HEK293 (cell line): ENCODE measurements at regions not wholly inside any gene's neighbourhood (a gene's known extent, or its start where the extent isn't known, plus 50 kb on each side); places are given as distances from the start of the nearest gene placed in this dataset.

ENCODE experiments used
- CTCF ChIA-PET: fragments of 350-600 bp; formaldehyde crosslinking; extraction: SDS; loops from one replicate; lab custom pipeline; 2021; ENCODE audit warnings: antibody characterized with exemption; lab: Yijun Ruan, JAX
- POLR2A ChIA-PET: fragments of 300-600 bp; formaldehyde crosslinking; extraction: SDS; loops from one replicate; lab custom pipeline; 2020; ENCODE audit warnings: antibody characterized with exemption, inconsistent platforms; lab: Yijun Ruan, JAX
- H3K27ac ChIP-seq: fragments of 200-500 bp; sonication (Bioruptor generic); 2 replicates; pipeline ENCODE4 v1.5.1; 2014; ENCODE audit warnings: low read depth, low read length, control low read depth, inconsistent platforms; ENCODE audit errors: extremely low read depth
- H3K36me3 ChIP-seq, 2 experiments: fragments of 200-500 bp in 1 of 2; sonication (Bioruptor generic) in 1 of 2; 1 replicate in 1 of 2; 2 replicates in 1 of 2; pipeline ENCODE4 v1.5.1; 2014 to 2017; ENCODE audit warnings: inconsistent platforms in 2 of 2, low read length in 2 of 2; ENCODE audit not compliant: control insufficient read depth in 2 of 2, insufficient read depth in 1 of 2
- H3K4me1 ChIP-seq: fragments of 200-500 bp; sonication (Bioruptor generic); 2 replicates; pipeline ENCODE4 v1.5.1; 2014; ENCODE audit warnings: mild to moderate bottlenecking, low read length, inconsistent platforms; ENCODE audit not compliant: control insufficient read depth, insufficient read depth
- H3K4me3 ChIP-seq: 2 replicates; pipeline ENCODE4 v1.5.1; 2011; ENCODE audit warnings: low read depth, mild to moderate bottlenecking, control low read depth, low read length, moderate library complexity
- H3K9me3 ChIP-seq: fragments of 200-500 bp; sonication (Bioruptor generic); 2 replicates; pipeline ENCODE4 v1.5.1; 2014; ENCODE audit warnings: low read depth, low read length, inconsistent platforms; ENCODE audit not compliant: control insufficient read depth, insufficient read depth
- EGR2 ChIP-seq: fragments of 450-650 bp; formaldehyde crosslinking; IDR thresholded peaks from 2 replicates; pipeline ENCODE4 v1.5.1; 2016; ENCODE audit warnings: low read depth, missing biosample characterization, missing genetic modification characterization
- INSM2 ChIP-seq: fragments of 450-650 bp; formaldehyde crosslinking; IDR thresholded peaks from 2 replicates; pipeline ENCODE4 v1.5.1; 2016; ENCODE audit warnings: missing biosample characterization, missing genetic modification characterization
- PRDM2 ChIP-seq: fragments of 450-650 bp; formaldehyde crosslinking; IDR thresholded peaks from 2 replicates; pipeline ENCODE4 v1.5.1; 2016; ENCODE audit warnings: missing biosample characterization, missing genetic modification characterization, borderline replicate concordance
- ZBTB21 ChIP-seq: fragments of 450-650 bp; formaldehyde crosslinking; IDR thresholded peaks from 2 replicates; pipeline ENCODE4 v1.5.1; 2017; ENCODE audit warnings: missing biosample characterization, missing genetic modification characterization
- ZFHX2 ChIP-seq: fragments of 450-650 bp; formaldehyde crosslinking; conservative IDR thresholded peaks from 2 replicates; pipeline ENCODE4 v1.5.1; 2016; ENCODE audit warnings: missing biosample characterization, missing genetic modification characterization
- ZNF140 ChIP-seq: fragments of 450-650 bp; formaldehyde crosslinking; IDR thresholded peaks from 2 replicates; pipeline ENCODE4 v1.5.1; 2016; ENCODE audit warnings: missing biosample characterization, missing genetic modification characterization
- ZNF16 ChIP-seq: fragments of 450-650 bp; formaldehyde crosslinking; IDR thresholded peaks from 2 replicates; pipeline ENCODE4 v1.5.1; 2016; ENCODE audit warnings: low read depth, missing biosample characterization, missing genetic modification characterization
- ZNF280C ChIP-seq: fragments of 450-650 bp; formaldehyde crosslinking; IDR thresholded peaks from 2 replicates; pipeline ENCODE4 v1.5.1; 2016; ENCODE audit warnings: missing biosample characterization, missing genetic modification characterization
- ZNF350 ChIP-seq: fragments of 450-650 bp; formaldehyde crosslinking; IDR thresholded peaks from 2 replicates; pipeline ENCODE4 v1.5.0; 2017; ENCODE audit warnings: missing biosample characterization, mild to moderate bottlenecking, missing genetic modification characterization
- ZNF366 ChIP-seq: fragments of 450-650 bp; formaldehyde crosslinking; conservative IDR thresholded peaks from 2 replicates; pipeline ENCODE4 v1.5.1; 2016; ENCODE audit warnings: missing biosample characterization, missing genetic modification characterization
- ZNF501 ChIP-seq: fragments of 450-650 bp; formaldehyde crosslinking; IDR thresholded peaks from 2 replicates; pipeline ENCODE4 v1.5.1; 2016; ENCODE audit warnings: missing biosample characterization, missing genetic modification characterization
- ZNF544 ChIP-seq: fragments of 450-650 bp; formaldehyde crosslinking; IDR thresholded peaks from 2 replicates; pipeline ENCODE4 v1.5.0; 2017; ENCODE audit warnings: missing biosample characterization, missing genetic modification characterization
- ZNF558 ChIP-seq: fragments of 450-650 bp; formaldehyde crosslinking; IDR thresholded peaks from 2 replicates; pipeline ENCODE4 v1.5.1; 2016; ENCODE audit warnings: missing biosample characterization, missing genetic modification characterization
- ZNF571 ChIP-seq: fragments of 450-650 bp; formaldehyde crosslinking; IDR thresholded peaks from 2 replicates; pipeline ENCODE4 v1.5.0; 2017; ENCODE audit warnings: missing biosample characterization, missing genetic modification characterization

GRCh38 chr7:84314263-84314662 is 119.7 kb upstream of the SEMA3A start:
- ChIA-PET CTCF (interaction anchor here (0.6 to 1.0 kb wide), 2 partner anchors 374 to 378 kb away, joined by 3 read pairs; no protein-coding TSS in a partner anchor), POLR2A (no interaction called here)
- no peak overlapping the region for H3K27ac ChIP-seq
- H3K4me3 ChIP-seq, result no peak overlapping the region
- H3K9me3 ChIP-seq, result no peaks in the 10 kb centered on the region
- H3K36me3 ChIP-seq, result no peaks in the 10 kb centered on the region
- TF ChIP-seq ZNF16, result no peak
- TF ChIP-seq ZNF558 (tag by site-specific recombination), result no peak
- no peaks in the 10 kb centered on the region for H3K4me1 ChIP-seq

- Histone ChIP-seq H3K4me3 (no peak overlapping the region), H3K9me3 (no peaks in the 10 kb centered on the region)
- TF ChIP-seq ZNF544 (tag by site-specific recombination) (no peak), ZNF350 (tag by site-specific recombination) (no peak), ZNF366 (no peak), ZNF571 (tag by site-specific recombination) (no peak), ZNF501 (tag by site-specific recombination) (no peak), ZBTB21 (tag by site-specific recombination) (no peak), PRDM2 (no peak), ZNF280C (tag by site-specific recombination) (no peak), INSM2 (tag by site-specific recombination) (no peak)
- TF ChIP-seq, all 188 proteins: peak for 0
- Histone ChIP-seq H3K27ac (no peak overlapping the region), H3K4me1 (no peaks in the 10 kb centered on the region), H3K36me3 (no peaks in the 10 kb centered on the region)
- CTCF ChIA-PET, result interaction anchor here (1.3 kb wide), 1 partner anchor 368 kb away, joined by 3 read pairs; no protein-coding TSS in a partner anchor
- POLR2A ChIA-PET, result no interaction called here
Measured at GRCh38 chr7:84304407-84304806, 109.8 kb upstream of the SEMA3A start.

GRCh38 chr7:84302949-84303348 is 108.4 kb upstream of the SEMA3A start:
- Histone ChIP-seq H3K9me3 (no peaks in the 10 kb centered on the region), H3K4me1 (no peaks in the 10 kb centered on the region), H3K36me3 (no peaks in the 10 kb centered on the region), H3K27ac (no peak overlapping the region), H3K4me3 (no peak overlapping the region)
- CTCF ChIA-PET, result no interaction called here
- POLR2A ChIA-PET, result no interaction called here
- TF ChIP-seq EGR2 (tag by site-specific recombination), result peak; percentile 76
- TF ChIP-seq ZNF140 (tag by site-specific recombination), result no peak
- 0 out of 2 replicates have a peak, but pooled peaks have one; percentile 52 for TF ChIP-seq ZFHX2 (tag by site-specific recombination)
